ENCODE measurements at regions not wholly inside any gene's neighbourhood (a gene's known extent, or its start where the extent isn't known, plus 50 kb on each side); places are given as distances from the start of the nearest gene placed in this dataset.

GRCh38 chr4:53914313-53915016 is 149.9 kb downstream of the CHIC2 start:
- Histone ChIP-seq H3K27ac (ENCODE audit: extremely low read depth, low read depth, low read length) (no peak overlapping the region), H3K9me3 (ENCODE audit: control insufficient read depth, insufficient read depth, low read depth, low read length) (no peaks in the 10 kb centered on the region), H3K36me3 (ENCODE audit: control insufficient read depth in 2 of 2, insufficient read depth in 1 of 2, low read length in 2 of 2) (no peaks in the 10 kb centered on the region), H3K4me3 (ENCODE audit: low read depth, low read length) (no peak overlapping the region), H3K4me1 (ENCODE audit: control insufficient read depth, insufficient read depth, low read length) (no peaks in the 10 kb centered on the region)
- TF ChIP-seq ZNF26 (tag by site-specific recombination; IDR thresholded peaks at IDR 0.05) (no peak), ZNF558 (tag by site-specific recombination; IDR thresholded peaks at IDR 0.05) (no peak), ZNF24 (tag by site-specific recombination; IDR thresholded peaks at IDR 0.05) (no peak), ZEB2 (tag by site-specific recombination; IDR thresholded peaks at IDR 0.05) (no peak), PRDM10 (tag by site-specific recombination; IDR thresholded peaks at IDR 0.05) (peak; percentile 61; the same call in 1 of the 2 replicates), OVOL3 (tag by site-specific recombination; IDR thresholded peaks at IDR 0.05) (no peak), ZNF433 (tag by site-specific recombination; IDR thresholded peaks at IDR 0.05; ENCODE audit: low read depth) (no peak)
- POLR2A ChIA-PET = interaction anchor here (0.6 kb wide), 1 partner anchor 8 kb away, joined by 3 read pairs; no protein-coding TSS in a partner anchor
- CTCF ChIA-PET = interaction anchor here (1.3 to 1.8 kb wide), 2 partner anchors 15 to 320 kb away, joined by 6 to 8 read pairs; no protein-coding TSS in a partner anchor

- no peaks in the 10 kb centered on the region for H3K4me1 ChIP-seq (ENCODE audit: control insufficient read depth, insufficient read depth, low read length)
- CTCF ChIA-PET = interaction anchor here (1.8 kb wide), 1 partner anchor 16 kb away, joined by 8 read pairs; no protein-coding TSS in a partner anchor
- no peak overlapping the region for H3K27ac ChIP-seq (ENCODE audit: extremely low read depth, low read depth, low read length)
- TF ChIP-seq ZNF24 (tag by site-specific recombination; IDR thresholded peaks at IDR 0.05) = no peak
- TF ChIP-seq ZNF658 (tag by site-specific recombination; IDR thresholded peaks at IDR 0.05) = no peak
- no peak for TF ChIP-seq BCL6B (tag by site-specific recombination; IDR thresholded peaks at IDR 0.05)
- no peak for TF ChIP-seq TRIM28 (IDR thresholded peaks at IDR 0.05; ENCODE audit: borderline replicate concordance, low read length)
- TF ChIP-seq EGR2 (tag by site-specific recombination; IDR thresholded peaks at IDR 0.05; ENCODE audit: low read depth) = no peak
- no peak for TF ChIP-seq ZNF449 (tag by site-specific recombination; IDR thresholded peaks at IDR 0.05)
- TF ChIP-seq ZNF518A (tag by site-specific recombination; conservative IDR thresholded peaks at IDR 0.05; ENCODE audit: low read depth) = no peak
- no peak for TF ChIP-seq ZNF626 (tag by site-specific recombination; IDR thresholded peaks at IDR 0.05)
- TF ChIP-seq PRDM4 (tag by site-specific recombination; IDR thresholded peaks at IDR 0.05) = no peak
- no peak for TF ChIP-seq ZSCAN16 (tag by site-specific recombination; IDR thresholded peaks at IDR 0.05)
- TF ChIP-seq ZNF211 (tag by site-specific recombination; IDR thresholded peaks at IDR 0.05; ENCODE audit: low read depth) = no peak
- no peak for TF ChIP-seq ZNF404 (tag by site-specific recombination; IDR thresholded peaks at IDR 0.05)
Measured at GRCh38 chr4:53913771-53914170, 150.6 kb downstream of the CHIC2 start.

More at GRCh38 chr4:53913771-53914170, 150.6 kb downstream of the CHIC2 start:
- POLR2A ChIA-PET = no interaction called here
- Histone ChIP-seq H3K36me3 (ENCODE audit: control insufficient read depth in 2 of 2, insufficient read depth in 1 of 2, low read length in 2 of 2) (no peaks in the 10 kb centered on the region), H3K4me3 (ENCODE audit: low read depth, low read length) (no peak overlapping the region), H3K9me3 (ENCODE audit: control insufficient read depth, insufficient read depth, low read depth, low read length) (no peaks in the 10 kb centered on the region)
